Activated T-cell treated with anti-CD3 and anti-CD28 coated beads, Interleukin-2, amount 50 U/mL, for 1 hour (primary cell): ENCODE measurements at regions not wholly inside any gene's neighbourhood (a gene's known extent, or its start where the extent isn't known, plus 50 kb on each side); places are given as distances from the start of the nearest gene placed in this dataset.
"Not testable (repeated sequence)": the region's sequence is repeated elsewhere in the genome, so short reads cannot be mapped to it uniquely, and the experiment has no call there.

Experiments
- DNase-seq: peaks from one replicate; pipeline ENCODE4 v3.0.0-alpha.2; 2020

GRCh38 chr1:166395729-166396128 is 228.9 kb upstream of the FAM78B start:
- DNase-seq, result no peak

- DNase-seq, result not testable (repeated sequence)
Measured at GRCh38 chr1:166409253-166410082, 242.7 kb upstream of the FAM78B start.

GRCh38 chr1:166410083-166410385 is 243.2 kb upstream of the FAM78B start:
- DNase-seq, result no peak

GRCh38 chr1:166416831-166417230 is 250.0 kb upstream of the FAM78B start:
- not testable (repeated sequence) for DNase-seq

GRCh38 chr1:166418344-166418933 is 251.6 kb upstream of the FAM78B start:
- no peak for DNase-seq

- not testable (repeated sequence) for DNase-seq
Measured at GRCh38 chr1:166422586-166422985, 255.8 kb upstream of the FAM78B start.

- no peak for DNase-seq
Measured at GRCh38 chr1:166432655-166433054, 265.9 kb upstream of the FAM78B start.

- not testable (repeated sequence) for DNase-seq
Measured at GRCh38 chr1:166433404-166434304, 266.9 kb upstream of the FAM78B start.

- DNase-seq, result no peak
Measured at GRCh38 chr1:166457700-166458099, 290.9 kb upstream of the FAM78B start.

GRCh38 chr1:166464333-166464732 is 297.5 kb upstream of the FAM78B start:
- no peak for DNase-seq

GRCh38 chr1:166470014-166470413 is 303.2 kb upstream of the FAM78B start:
- DNase-seq, result no peak

- no peak for DNase-seq
Measured at GRCh38 chr1:166470441-166470840, 303.6 kb upstream of the FAM78B start.

GRCh38 chr1:166471359-166471758 is 304.6 kb upstream of the FAM78B start:
- DNase-seq, result no peak

- no peak for DNase-seq
Measured at GRCh38 chr1:166479052-166479631, 312.3 kb upstream of the FAM78B start.

GRCh38 chr1:166484471-166484870 is 317.7 kb upstream of the FAM78B start:
- no peak for DNase-seq

- DNase-seq, result no peak
Measured at GRCh38 chr1:166484871-166485270, 318.1 kb upstream of the FAM78B start.

GRCh38 chr1:166485620-166486019 is 318.8 kb upstream of the FAM78B start:
- DNase-seq, result no peak

- no peak for DNase-seq
Measured at GRCh38 chr1:166488327-166488726, 321.5 kb upstream of the FAM78B start.

GRCh38 chr1:166489356-166489669 is 322.5 kb upstream of the FAM78B start:
- DNase-seq, result no peak

GRCh38 chr1:166489670-166490436 is 323.1 kb upstream of the FAM78B start:
- peak; percentile 52 for DNase-seq

GRCh38 chr1:166490437-166490991 is 323.7 kb upstream of the FAM78B start:
- DNase-seq, result no peak

- DNase-seq, result not testable (repeated sequence)
Measured at GRCh38 chr1:166493765-166494164, 327.0 kb upstream of the FAM78B start.
